ENCODE measurements at regions not wholly inside any gene's neighbourhood (a gene's known extent, or its start where the extent isn't known, plus 50 kb on each side); places are given as distances from the start of the nearest gene placed in this dataset.

DNA sequence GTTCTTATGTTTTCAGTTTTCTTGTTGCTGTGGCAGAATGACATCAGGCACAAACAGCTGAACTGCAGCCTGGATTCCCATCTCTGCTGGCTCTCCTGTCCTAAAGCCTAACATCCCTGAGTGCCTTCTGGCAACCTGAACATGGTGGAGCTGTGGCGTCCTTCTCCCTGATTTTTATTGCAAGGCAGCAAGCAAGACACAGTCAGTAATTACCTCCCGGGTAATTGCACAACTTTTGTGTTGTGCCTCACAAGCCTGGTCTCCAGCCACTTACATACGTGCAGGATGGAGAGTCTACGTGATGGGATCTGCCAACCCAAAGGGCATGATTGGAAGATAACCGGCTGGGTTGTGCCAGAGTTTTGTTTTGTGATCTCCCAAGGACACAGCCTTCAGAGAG, 116.1 kb upstream of the PARD3 start:
- CTCF ChIA-PET: no interaction called here
- POLR2A ChIA-PET: no interaction called here
- no peaks in the 10 kb centered on the region for H3K27me3 Mint-ChIP-seq
- no peaks in the 10 kb centered on the region for H3K36me3 Mint-ChIP-seq (ENCODE audit: low read depth)
- H3K27ac Mint-ChIP-seq: no peak overlapping the region
- no peaks in the 10 kb centered on the region for H3K4me1 Mint-ChIP-seq
- H3K9me3 Mint-ChIP-seq: no peaks in the 10 kb centered on the region
- no peak overlapping the region for H3K4me3 Mint-ChIP-seq
- no peak for DNase-seq

DNA sequence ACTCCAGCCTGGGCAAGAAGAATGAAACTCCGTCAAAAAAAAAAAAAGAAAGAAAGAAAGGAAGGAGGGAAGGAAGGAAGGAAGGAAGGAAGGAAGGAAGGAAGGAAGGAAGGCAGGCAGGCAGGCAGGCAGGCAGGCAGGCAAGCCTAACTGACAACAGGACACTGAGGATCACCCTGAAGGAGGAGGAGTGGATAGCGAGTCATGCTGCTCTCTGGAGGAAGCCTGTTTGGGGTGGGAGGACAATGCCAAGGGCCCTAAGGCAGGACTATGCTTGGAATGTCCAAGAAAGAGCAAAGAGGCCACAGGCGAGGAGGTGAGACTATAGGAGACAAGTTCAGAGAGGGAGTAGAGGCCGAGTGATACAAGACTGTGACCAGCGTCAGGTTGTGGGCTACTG, 107.0 kb upstream of the PARD3 start:
- no peaks in the 10 kb centered on the region for H3K4me1 Mint-ChIP-seq
- no peak overlapping the region for H3K4me3 Mint-ChIP-seq
- no peaks in the 10 kb centered on the region for H3K27me3 Mint-ChIP-seq
- CTCF ChIA-PET: no interaction called here
- no peak overlapping the region for H3K27ac Mint-ChIP-seq
- POLR2A ChIA-PET: no interaction called here
- no peaks in the 10 kb centered on the region for H3K36me3 Mint-ChIP-seq (ENCODE audit: low read depth)
- H3K9me3 Mint-ChIP-seq: peaks cover 4% of the 10 kb centered on the region
- DNase-seq: no peak

DNA sequence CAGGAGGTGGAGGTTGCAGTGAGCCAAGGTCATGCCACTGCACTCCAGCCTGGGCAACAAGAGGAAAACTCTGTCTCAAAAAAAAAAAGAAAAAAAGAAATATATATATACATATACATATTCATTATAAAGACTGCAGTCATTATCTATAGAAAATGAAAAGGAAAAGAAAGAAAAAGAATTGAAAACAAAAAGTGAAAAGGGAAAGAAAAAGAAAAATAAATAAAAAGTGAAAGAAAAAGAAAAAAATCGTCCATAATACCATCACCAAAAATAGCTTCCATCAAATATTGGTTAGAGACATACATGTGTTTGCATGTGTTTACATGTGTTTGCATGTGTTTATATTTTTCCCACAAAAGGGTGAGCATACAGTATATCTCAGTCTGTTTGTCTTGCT, 105.5 kb upstream of the PARD3 start:
- CTCF ChIA-PET: no interaction called here
- H3K4me1 Mint-ChIP-seq: no peaks in the 10 kb centered on the region
- H3K27ac Mint-ChIP-seq: no peak overlapping the region

DNA sequence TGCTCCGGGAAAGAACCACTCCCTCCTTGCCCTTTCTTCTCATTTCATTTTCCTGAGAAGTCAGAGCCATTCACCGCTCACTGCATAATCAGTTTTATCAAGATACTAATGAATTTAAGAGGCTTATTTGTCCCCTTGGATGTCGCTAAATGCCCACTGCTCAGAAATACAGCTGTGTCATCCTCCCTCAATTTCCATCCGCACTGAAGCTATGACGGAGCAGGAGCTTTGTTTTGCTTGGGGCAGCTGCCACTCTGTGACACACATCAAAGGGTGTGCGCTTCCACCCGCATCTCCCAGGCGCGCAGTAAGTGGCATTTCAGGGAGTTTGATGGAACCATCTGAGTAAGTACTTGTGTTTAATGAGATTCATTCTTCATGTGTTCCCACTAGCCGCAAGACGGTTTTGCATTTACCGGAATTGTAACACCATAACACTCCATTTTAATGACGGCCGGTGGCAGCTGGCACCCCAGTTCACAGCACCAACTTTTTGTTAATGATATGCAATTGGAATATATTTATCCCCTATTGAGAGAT, 103.8 kb upstream of the PARD3 start:
- DNase-seq: no peak
- no peaks in the 10 kb centered on the region for H3K27me3 Mint-ChIP-seq
- ChIA-PET CTCF (interaction anchor here (0.6 kb wide), 1 partner anchor 13 kb away, joined by 3 read pairs; no protein-coding TSS in a partner anchor), POLR2A (no interaction called here)
- no peaks in the 10 kb centered on the region for H3K4me1 Mint-ChIP-seq
- no peak overlapping the region for H3K4me3 Mint-ChIP-seq
- H3K36me3 Mint-ChIP-seq (ENCODE audit: low read depth): no peaks in the 10 kb centered on the region
- H3K27ac Mint-ChIP-seq: no peak overlapping the region
- peaks cover 3% of the 10 kb centered on the region for H3K9me3 Mint-ChIP-seq

More for the DNA sequence above, 105.5 kb upstream of the PARD3 start:
- Mint-ChIP-seq H3K4me3 (no peak overlapping the region), H3K9me3 (peaks cover 4% of the 10 kb centered on the region), H3K27me3 (no peaks in the 10 kb centered on the region), H3K36me3 (ENCODE audit: low read depth) (no peaks in the 10 kb centered on the region)
- DNase-seq: no peak
- POLR2A ChIA-PET: no interaction called here

DNA sequence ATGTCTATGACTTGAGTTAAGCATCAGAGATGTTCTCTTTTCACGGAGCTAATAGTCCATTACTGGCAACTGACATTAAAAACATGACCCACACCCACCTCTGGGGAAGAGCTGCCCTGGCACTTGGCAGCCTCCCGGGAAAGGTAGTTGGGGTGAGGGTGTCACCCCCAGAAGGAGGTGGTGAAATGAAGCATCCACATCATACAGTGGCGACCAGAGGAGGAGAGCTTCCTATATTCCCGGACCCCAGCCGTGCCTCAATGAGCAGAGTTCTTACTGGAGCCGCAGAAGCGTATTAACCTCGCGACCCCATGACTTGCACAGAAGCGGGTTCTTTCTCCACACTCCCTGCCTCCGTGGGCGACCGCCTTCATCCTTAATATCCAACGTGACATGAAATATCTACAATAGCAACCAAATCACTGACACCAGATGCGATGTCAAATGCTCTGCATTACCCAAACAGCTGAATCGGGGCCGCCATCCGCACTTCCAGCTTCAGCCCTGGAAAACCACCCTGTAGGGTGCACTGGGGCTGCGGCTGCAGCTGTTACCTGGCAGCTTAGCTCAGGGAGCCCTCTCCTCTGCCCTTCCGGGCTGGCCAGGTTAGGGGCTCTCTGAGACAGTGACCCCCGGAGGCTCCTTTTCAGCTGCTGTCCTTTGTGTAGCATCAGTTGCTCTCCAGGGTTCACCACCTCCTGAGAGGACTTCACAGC, 103.1 kb upstream of the PARD3 start:
- POLR2A ChIA-PET: no interaction called here
- H3K27me3 Mint-ChIP-seq: no peaks in the 10 kb centered on the region
- no peak for DNase-seq
- H3K36me3 Mint-ChIP-seq (ENCODE audit: low read depth): no peaks in the 10 kb centered on the region
- H3K9me3 Mint-ChIP-seq: no peaks in the 10 kb centered on the region
- CTCF ChIA-PET: interaction anchor here (0.6 kb wide), 1 partner anchor 14 kb away, joined by 3 read pairs; no protein-coding TSS in a partner anchor
- no peaks in the 10 kb centered on the region for H3K4me1 Mint-ChIP-seq
- H3K4me3 Mint-ChIP-seq: no peak overlapping the region
- no peak overlapping the region for H3K27ac Mint-ChIP-seq

DNA sequence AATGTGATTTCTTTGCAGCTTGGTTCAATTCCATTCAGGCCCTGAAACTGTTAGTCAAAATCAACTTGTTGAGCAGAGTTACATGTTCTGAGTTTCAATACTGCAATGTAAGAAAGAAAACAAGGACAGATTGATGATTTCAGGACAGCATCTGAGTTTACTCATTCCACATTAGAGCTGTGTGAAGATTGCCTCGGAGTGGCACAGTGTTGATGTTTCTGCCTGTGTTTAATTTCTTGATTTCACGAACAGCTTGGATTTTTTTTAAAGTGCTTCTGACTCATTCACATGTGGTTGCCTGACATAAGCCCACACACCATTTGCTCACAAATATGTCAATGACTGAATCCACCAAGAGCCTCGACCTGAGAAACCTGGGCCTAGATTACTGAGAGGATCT, 101.2 kb upstream of the PARD3 start:
- H3K4me1 Mint-ChIP-seq: no peaks in the 10 kb centered on the region
- H3K36me3 Mint-ChIP-seq (ENCODE audit: low read depth): no peaks in the 10 kb centered on the region
- no peaks in the 10 kb centered on the region for H3K27me3 Mint-ChIP-seq
- no peak for DNase-seq
- ChIA-PET POLR2A (no interaction called here), CTCF (interaction anchor here (0.6 kb wide), 1 partner anchor 1921 kb away, joined by 4 read pairs; no protein-coding TSS in a partner anchor)
- H3K4me3 Mint-ChIP-seq: no peak overlapping the region
- no peaks in the 10 kb centered on the region for H3K9me3 Mint-ChIP-seq
- no peak overlapping the region for H3K27ac Mint-ChIP-seq

DNA sequence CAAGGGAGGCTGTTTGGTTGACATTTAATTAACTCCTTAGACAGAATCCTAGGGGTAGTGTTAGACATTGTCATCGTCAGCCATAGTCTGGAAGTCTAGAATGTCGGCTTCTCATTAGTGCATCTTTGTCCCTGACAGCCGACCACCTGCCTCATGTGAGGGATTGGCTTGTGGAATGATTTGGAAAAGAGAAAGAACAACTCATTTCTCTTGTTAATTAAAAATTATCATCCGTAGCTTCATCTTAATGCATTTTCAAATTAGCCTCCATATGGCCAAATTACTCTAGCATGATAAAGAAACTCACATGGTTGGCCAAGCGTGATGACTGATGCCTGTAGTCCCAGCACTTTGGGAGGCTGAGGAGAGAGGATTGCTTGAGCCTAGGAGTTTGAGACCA, 97.7 kb upstream of the PARD3 start:
- Mint-ChIP-seq H3K36me3 (ENCODE audit: low read depth) (no peaks in the 10 kb centered on the region), H3K4me1 (no peaks in the 10 kb centered on the region), H3K9me3 (no peaks in the 10 kb centered on the region), H3K27me3 (no peaks in the 10 kb centered on the region), H3K4me3 (no peak overlapping the region), H3K27ac (no peak overlapping the region)
- DNase-seq: no peak
- ChIA-PET POLR2A (interaction anchor here (0.6 kb wide), 1 partner anchor 38 kb away, joined by 4 read pairs; no protein-coding TSS in a partner anchor), CTCF (no interaction called here)

DNA sequence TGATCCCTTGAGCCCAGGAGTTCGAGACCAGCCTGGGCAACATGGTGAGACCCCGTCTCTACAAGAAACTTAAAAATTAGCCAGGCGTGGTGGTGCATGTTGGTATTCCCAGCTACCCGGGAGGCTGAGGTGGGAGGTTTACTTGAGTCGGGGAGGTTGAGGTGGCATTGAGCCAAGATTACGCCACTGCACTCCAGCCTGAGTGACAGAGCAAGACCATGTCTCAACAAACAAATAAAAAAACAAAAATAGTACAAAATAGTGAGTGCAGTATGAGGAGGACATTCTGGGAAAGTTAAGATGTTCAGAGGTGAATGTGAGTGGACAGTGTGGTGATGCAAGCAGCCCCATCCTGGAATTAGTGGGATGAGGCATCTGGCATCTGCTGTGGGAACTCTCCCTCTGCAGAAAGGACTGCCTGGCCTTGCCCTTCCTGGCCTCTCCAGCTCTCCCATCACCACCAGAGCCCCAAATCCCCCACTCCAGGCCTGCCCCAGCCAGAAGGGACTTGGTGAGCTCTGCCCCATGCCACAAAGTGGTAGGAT, 96.6 kb upstream of the PARD3 start:
- POLR2A ChIA-PET: no interaction called here
- Mint-ChIP-seq H3K4me3 (no peak overlapping the region), H3K4me1 (no peaks in the 10 kb centered on the region), H3K9me3 (no peaks in the 10 kb centered on the region), H3K27me3 (no peaks in the 10 kb centered on the region), H3K36me3 (ENCODE audit: low read depth) (no peaks in the 10 kb centered on the region), H3K27ac (no peak overlapping the region)
- CTCF ChIA-PET: no interaction called here
- no peak for DNase-seq

DNA sequence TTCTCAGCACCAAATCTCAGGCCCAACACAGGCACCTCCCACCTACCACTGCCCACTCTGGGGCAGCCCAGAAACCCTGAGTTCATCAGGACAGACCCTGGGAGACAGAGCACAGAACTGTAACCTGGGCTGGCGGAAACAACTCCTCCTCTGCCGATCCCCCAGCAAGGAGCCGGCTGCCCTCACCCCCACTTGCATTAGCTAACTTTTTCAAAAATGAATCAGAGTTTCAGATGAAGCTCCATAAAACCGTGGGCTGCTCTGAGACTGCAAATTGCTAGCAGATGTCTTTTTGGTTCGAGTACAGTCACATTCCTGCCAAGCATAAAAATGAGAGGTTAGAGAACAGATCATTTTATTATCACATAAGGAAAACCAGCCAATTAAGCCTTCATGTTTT, 93.4 kb upstream of the PARD3 start:
- H3K27ac Mint-ChIP-seq: no peak overlapping the region
- H3K4me3 Mint-ChIP-seq: no peak overlapping the region
- no peaks in the 10 kb centered on the region for H3K36me3 Mint-ChIP-seq (ENCODE audit: low read depth)
- no peak for DNase-seq
- ChIA-PET POLR2A (no interaction called here), CTCF (interaction anchor here (1.9 kb wide), 1 partner anchor 8 kb away, joined by 7 read pairs; no protein-coding TSS in a partner anchor)
- no peaks in the 10 kb centered on the region for H3K4me1 Mint-ChIP-seq
- H3K27me3 Mint-ChIP-seq: no peaks in the 10 kb centered on the region
- H3K9me3 Mint-ChIP-seq: no peaks in the 10 kb centered on the region

DNA sequence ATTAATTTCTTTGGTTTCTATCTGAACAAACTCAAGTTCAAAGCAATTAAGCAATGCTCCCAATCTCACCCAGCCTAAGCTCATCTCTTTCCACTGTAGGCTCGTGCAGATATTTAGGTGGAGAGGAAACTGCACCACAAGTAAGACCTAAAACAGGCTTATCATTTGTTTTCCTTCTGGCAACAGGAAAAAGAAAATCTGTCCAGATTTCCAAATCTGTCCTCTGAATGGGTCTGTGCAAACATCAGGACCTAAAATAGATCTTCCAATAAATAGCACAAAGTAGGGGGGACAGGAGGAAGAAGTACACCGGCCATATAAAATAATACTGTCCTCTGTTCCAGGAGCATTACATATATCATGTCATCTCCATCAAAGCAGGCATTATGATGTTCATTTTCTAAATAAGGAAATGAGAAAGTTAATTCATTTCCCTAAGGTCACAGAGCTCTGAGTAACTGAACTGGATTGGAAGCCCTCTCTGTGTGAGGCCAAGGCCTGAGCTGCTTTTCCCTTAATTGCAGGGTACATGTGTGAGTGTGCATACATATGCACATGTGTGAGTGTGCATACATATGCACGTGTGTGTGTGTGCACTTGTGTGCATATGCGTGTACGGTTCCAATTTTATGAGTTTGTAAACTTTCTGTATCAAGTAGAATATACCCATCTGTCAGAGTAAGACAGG, 92.8 kb upstream of the PARD3 start:
- H3K4me3 Mint-ChIP-seq: no peak overlapping the region
- CTCF ChIA-PET: no interaction called here
- no peaks in the 10 kb centered on the region for H3K36me3 Mint-ChIP-seq (ENCODE audit: low read depth)
- no peak overlapping the region for H3K27ac Mint-ChIP-seq
- no peaks in the 10 kb centered on the region for H3K27me3 Mint-ChIP-seq
- DNase-seq: no peak
- POLR2A ChIA-PET: no interaction called here
- H3K4me1 Mint-ChIP-seq: no peaks in the 10 kb centered on the region
- H3K9me3 Mint-ChIP-seq: no peaks in the 10 kb centered on the region

DNA sequence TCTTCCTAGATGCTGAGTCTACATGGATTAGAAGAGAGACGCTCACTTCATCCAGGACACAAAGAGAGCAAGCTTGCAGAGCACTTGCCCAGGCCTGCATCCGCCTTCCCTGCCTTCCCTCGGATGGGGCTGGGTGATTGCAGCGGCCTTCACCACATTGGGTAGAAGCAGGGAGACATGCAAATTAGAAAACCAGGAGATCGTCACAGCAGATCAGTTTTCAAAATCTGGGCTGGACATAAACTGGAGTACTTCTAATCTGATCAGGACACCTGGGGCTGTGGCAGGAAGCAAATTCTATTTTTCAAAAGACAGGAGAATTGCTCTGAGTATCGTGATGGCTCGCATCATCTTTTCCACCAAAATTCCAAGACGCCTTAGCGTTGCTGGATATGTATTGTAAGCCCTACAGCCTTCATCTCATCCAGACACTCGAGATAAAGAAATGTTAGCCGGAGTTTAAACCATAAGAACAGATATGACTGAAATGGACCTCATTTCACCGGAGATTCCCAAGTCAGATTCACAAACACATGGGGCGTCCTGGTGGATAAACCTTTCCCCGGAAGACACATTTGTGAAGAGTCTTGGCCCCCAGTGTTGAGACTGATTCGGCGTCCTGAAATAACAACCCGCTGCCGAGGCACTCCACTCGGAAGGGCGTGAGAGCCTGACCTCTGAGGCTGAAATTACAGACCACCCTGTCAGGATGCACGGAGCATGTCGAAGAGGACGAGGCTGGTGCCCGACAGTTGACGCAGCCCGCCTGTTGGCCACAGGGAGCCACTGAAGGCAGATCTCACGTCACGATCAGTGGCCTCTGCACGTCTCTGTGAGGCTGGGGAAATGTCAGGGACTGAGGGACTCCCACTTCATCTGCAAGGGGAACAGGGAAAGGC, 91.2 kb upstream of the PARD3 start:
- Mint-ChIP-seq H3K36me3 (ENCODE audit: low read depth) (no peaks in the 10 kb centered on the region), H3K4me1 (no peaks in the 10 kb centered on the region), H3K27ac (no peak overlapping the region), H3K9me3 (no peaks in the 10 kb centered on the region), H3K4me3 (no peak overlapping the region), H3K27me3 (no peaks in the 10 kb centered on the region)
- POLR2A ChIA-PET: no interaction called here
- no peak for DNase-seq
- CTCF ChIA-PET: no interaction called here

DNA sequence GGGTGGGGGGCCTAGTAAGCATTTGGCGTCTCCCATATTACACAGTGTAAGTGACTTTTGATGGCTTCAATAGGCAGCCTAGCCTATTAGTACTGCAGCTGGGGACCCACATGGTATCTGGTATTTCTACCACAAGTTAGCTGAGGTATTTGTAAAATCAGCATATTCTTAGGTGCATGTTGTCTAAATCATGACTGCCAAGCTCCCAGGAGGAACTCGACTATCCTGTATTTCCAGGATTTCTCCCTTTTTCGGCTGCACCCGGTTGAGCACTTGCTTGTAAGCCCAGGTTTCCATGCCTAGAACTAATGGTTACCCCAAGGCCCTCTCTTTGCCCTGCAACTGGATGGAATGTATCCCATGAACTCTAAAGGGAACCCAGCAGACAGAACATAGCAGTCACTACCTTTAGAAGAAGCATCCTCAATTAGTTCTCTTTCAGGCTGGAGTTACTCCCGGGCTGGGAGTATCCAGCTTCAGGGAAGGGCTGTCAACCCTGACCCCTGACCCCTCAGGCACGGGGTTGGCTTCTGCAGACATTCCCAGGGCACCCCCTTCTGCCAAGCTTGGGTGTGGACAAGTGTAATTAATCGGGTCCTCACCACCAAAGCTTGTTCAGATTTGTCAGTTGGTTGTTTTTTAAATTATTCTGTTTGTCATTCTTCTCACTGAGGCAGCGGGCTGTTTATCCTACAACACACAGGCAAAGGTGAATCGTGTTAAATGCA, 90.3 kb upstream of the PARD3 start:
- no peak overlapping the region for H3K27ac Mint-ChIP-seq
- no peak for DNase-seq
- H3K4me1 Mint-ChIP-seq: no peaks in the 10 kb centered on the region
- POLR2A ChIA-PET: interaction anchor here (0.5 kb wide), 1 partner anchor 20 kb away, joined by 3 read pairs; no protein-coding TSS in a partner anchor
- H3K27me3 Mint-ChIP-seq: no peaks in the 10 kb centered on the region
- H3K4me3 Mint-ChIP-seq: no peak overlapping the region
- H3K9me3 Mint-ChIP-seq: no peaks in the 10 kb centered on the region
- no peaks in the 10 kb centered on the region for H3K36me3 Mint-ChIP-seq (ENCODE audit: low read depth)
- CTCF ChIA-PET: no interaction called here
